ENCODE measurements at regions not wholly inside any gene's neighbourhood (a gene's known extent, or its start where the extent isn't known, plus 50 kb on each side); places are given as distances from the start of the nearest gene placed in this dataset.

- WGBS (ENCODE audit: insufficient coverage, low lambda C conversion rate) = no CpG with 5 or more reads among the region's 2 CpGs
- DNase-seq = no peak
These were observed 292.3 kb upstream of the WWC1 start for GRCh38 chr5:167999182-167999581.

DNA sequence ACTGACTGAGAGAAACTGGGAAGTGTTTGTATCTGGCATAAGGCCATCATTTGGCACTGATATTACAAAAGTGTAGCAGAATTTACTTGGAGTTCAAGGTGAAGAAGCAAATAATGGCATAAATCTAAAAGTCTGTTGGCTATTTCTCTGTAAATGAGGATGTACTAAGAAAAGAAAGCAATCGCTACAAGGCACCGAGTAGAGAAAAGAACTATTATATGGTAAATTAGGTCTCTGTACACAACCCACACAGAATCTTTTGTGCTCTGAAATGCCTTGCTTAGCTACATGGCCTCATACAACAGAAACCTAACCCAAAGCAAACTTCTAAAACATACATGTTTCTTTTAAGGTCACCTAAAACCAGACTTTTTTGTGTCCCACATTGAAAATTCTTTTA, 290.1 kb upstream of the WWC1 start:
- no peaks in the 10 kb centered on the region for H3K4me1 ChIP-seq (ENCODE audit: control insufficient read depth, insufficient read depth, low read length)
- no peak overlapping the region for H3K27ac ChIP-seq (ENCODE audit: low read length)
- no peaks in the 10 kb centered on the region for H3K9me3 ChIP-seq (ENCODE audit: control insufficient read depth, low read depth, low read length)
- no peaks in the 10 kb centered on the region for H3K27me3 ChIP-seq (ENCODE audit: control insufficient read depth, insufficient read depth, low read length)
- H3K4me3 ChIP-seq (ENCODE audit: low read length) = no peak overlapping the region
- no peaks in the 10 kb centered on the region for H3K36me3 ChIP-seq (ENCODE audit: control insufficient read depth, insufficient read depth, low read length)
- DNase-seq = no peak
- WGBS (ENCODE audit: insufficient coverage, low lambda C conversion rate) = no CpG with 5 or more reads among the region's 2 CpGs

More at GRCh38 chr5:167999182-167999581, 292.3 kb upstream of the WWC1 start:
- Histone ChIP-seq H3K27me3 (ENCODE audit: control insufficient read depth, insufficient read depth, low read length) (no peaks in the 10 kb centered on the region), H3K4me1 (ENCODE audit: control insufficient read depth, insufficient read depth, low read length) (no peaks in the 10 kb centered on the region), H3K9me3 (ENCODE audit: control insufficient read depth, low read depth, low read length) (no peaks in the 10 kb centered on the region), H3K4me3 (ENCODE audit: low read length) (no peak overlapping the region), H3K27ac (ENCODE audit: low read length) (no peak overlapping the region), H3K36me3 (ENCODE audit: control insufficient read depth, insufficient read depth, low read length) (no peaks in the 10 kb centered on the region)

GRCh38 chr5:168002116-168002515, 289.3 kb upstream of the WWC1 start:
- H3K27me3 ChIP-seq (ENCODE audit: control insufficient read depth, insufficient read depth, low read length) = no peaks in the 10 kb centered on the region
- H3K36me3 ChIP-seq (ENCODE audit: control insufficient read depth, insufficient read depth, low read length) = no peaks in the 10 kb centered on the region
- H3K4me3 ChIP-seq (ENCODE audit: low read length) = no peak overlapping the region
- 100% methylated on average over 1 of the region's 4 CpGs for WGBS (ENCODE audit: insufficient coverage, low lambda C conversion rate)
- no peak for DNase-seq
- H3K4me1 ChIP-seq (ENCODE audit: control insufficient read depth, insufficient read depth, low read length) = no peaks in the 10 kb centered on the region
- H3K9me3 ChIP-seq (ENCODE audit: control insufficient read depth, low read depth, low read length) = no peaks in the 10 kb centered on the region
- H3K27ac ChIP-seq (ENCODE audit: low read length) = no peak overlapping the region

GRCh38 chr5:168005093-168005492, 286.4 kb upstream of the WWC1 start:
- Histone ChIP-seq H3K4me3 (ENCODE audit: low read length) (no peak overlapping the region), H3K9me3 (ENCODE audit: control insufficient read depth, low read depth, low read length) (no peaks in the 10 kb centered on the region), H3K4me1 (ENCODE audit: control insufficient read depth, insufficient read depth, low read length) (no peaks in the 10 kb centered on the region), H3K36me3 (ENCODE audit: control insufficient read depth, insufficient read depth, low read length) (no peaks in the 10 kb centered on the region), H3K27me3 (ENCODE audit: control insufficient read depth, insufficient read depth, low read length) (no peaks in the 10 kb centered on the region), H3K27ac (ENCODE audit: low read length) (no peak overlapping the region)
- 92% methylated on average over 2 of the region's 6 CpGs for WGBS (ENCODE audit: insufficient coverage, low lambda C conversion rate)
- DNase-seq = no peak

- no CpG with 5 or more reads among the region's 3 CpGs for WGBS (ENCODE audit: insufficient coverage, low lambda C conversion rate)
These were observed 285.5 kb upstream of the WWC1 start for GRCh38 chr5:168005936-168006335.

DNA sequence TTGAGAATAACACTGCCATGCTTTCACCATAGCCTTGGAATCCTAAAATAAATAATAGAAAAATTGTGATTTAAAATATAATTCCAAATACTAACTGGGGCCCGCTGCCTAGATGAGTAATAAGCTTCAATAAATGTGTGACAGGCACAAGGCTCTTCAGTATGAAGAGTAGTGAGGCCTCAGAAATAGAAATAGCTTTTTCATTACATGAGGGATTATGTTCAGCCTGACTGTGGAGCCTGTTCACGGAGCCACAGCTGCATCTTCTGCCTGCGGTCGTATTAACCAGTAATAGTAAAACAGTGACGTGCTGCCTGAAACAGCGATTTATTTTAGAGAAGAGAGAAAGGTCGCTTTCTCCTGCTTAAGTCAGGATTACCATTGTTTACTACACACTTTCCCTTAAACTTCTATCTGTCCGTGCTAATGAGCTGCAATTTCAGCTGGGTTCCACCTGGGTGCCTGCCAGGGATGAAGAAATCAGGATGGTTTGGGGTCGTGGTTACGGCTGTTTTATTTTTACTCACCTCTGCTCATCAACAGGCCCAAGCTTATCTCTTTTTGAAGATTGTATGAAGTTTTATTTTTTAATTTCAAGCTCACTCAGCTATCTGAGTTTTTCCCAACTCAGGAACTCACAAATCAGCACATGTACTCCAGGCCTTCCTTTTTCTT, 284.9 kb upstream of the WWC1 start:
- Histone ChIP-seq H3K9me3 (ENCODE audit: control insufficient read depth, low read depth, low read length) (no peaks in the 10 kb centered on the region), H3K4me3 (ENCODE audit: low read length) (no peak overlapping the region), H3K27ac (ENCODE audit: low read length) (no peak overlapping the region), H3K27me3 (ENCODE audit: control insufficient read depth, insufficient read depth, low read length) (no peaks in the 10 kb centered on the region), H3K36me3 (ENCODE audit: control insufficient read depth, insufficient read depth, low read length) (no peaks in the 10 kb centered on the region), H3K4me1 (ENCODE audit: control insufficient read depth, insufficient read depth, low read length) (no peaks in the 10 kb centered on the region)
- 70% methylated on average over 2 of the region's 10 CpGs for WGBS (ENCODE audit: insufficient coverage, low lambda C conversion rate)
- DNase-seq = no peak

More at GRCh38 chr5:168005936-168006335, 285.5 kb upstream of the WWC1 start:
- no peak for DNase-seq
- Histone ChIP-seq H3K4me3 (ENCODE audit: low read length) (no peak overlapping the region), H3K9me3 (ENCODE audit: control insufficient read depth, low read depth, low read length) (no peaks in the 10 kb centered on the region), H3K4me1 (ENCODE audit: control insufficient read depth, insufficient read depth, low read length) (no peaks in the 10 kb centered on the region), H3K36me3 (ENCODE audit: control insufficient read depth, insufficient read depth, low read length) (no peaks in the 10 kb centered on the region), H3K27me3 (ENCODE audit: control insufficient read depth, insufficient read depth, low read length) (no peaks in the 10 kb centered on the region), H3K27ac (ENCODE audit: low read length) (no peak overlapping the region)

GRCh38 chr5:168007286-168007685, 284.2 kb upstream of the WWC1 start:
- no peak overlapping the region for H3K4me3 ChIP-seq (ENCODE audit: low read length)
- no CpG with 5 or more reads among the region's 8 CpGs for WGBS (ENCODE audit: insufficient coverage, low lambda C conversion rate)
- H3K9me3 ChIP-seq (ENCODE audit: control insufficient read depth, low read depth, low read length) = no peaks in the 10 kb centered on the region
- no peaks in the 10 kb centered on the region for H3K27me3 ChIP-seq (ENCODE audit: control insufficient read depth, insufficient read depth, low read length)
- H3K27ac ChIP-seq (ENCODE audit: low read length) = no peak overlapping the region
- H3K4me1 ChIP-seq (ENCODE audit: control insufficient read depth, insufficient read depth, low read length) = no peaks in the 10 kb centered on the region
- no peaks in the 10 kb centered on the region for H3K36me3 ChIP-seq (ENCODE audit: control insufficient read depth, insufficient read depth, low read length)
- no peak for DNase-seq

DNA sequence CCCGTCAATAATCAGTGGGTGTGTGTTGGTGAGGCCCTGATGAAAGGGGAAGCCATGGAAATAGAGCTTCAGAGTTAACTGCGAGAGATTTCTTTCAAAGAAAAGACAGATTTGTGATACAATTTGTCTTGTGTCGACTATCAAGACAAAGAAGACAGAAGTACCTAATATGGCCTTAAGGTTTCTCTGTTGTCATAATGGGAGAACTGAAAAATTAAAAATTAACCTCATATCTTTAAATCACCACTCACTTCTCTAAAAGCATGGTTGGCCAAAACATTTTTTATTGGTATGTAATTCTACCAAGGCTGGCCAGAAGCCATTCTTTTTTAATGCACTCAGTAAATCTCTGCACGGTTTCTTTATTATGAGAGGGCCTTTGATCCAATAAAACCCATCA, 282.9 kb upstream of the WWC1 start:
- Histone ChIP-seq H3K27me3 (ENCODE audit: control insufficient read depth, insufficient read depth, low read length) (no peaks in the 10 kb centered on the region), H3K36me3 (ENCODE audit: control insufficient read depth, insufficient read depth, low read length) (no peaks in the 10 kb centered on the region), H3K9me3 (ENCODE audit: control insufficient read depth, low read depth, low read length) (no peaks in the 10 kb centered on the region), H3K4me3 (ENCODE audit: low read length) (no peak overlapping the region), H3K4me1 (ENCODE audit: control insufficient read depth, insufficient read depth, low read length) (no peaks in the 10 kb centered on the region), H3K27ac (ENCODE audit: low read length) (no peak overlapping the region)
- WGBS (ENCODE audit: insufficient coverage, low lambda C conversion rate) = 86% methylated on average over 1 of the region's 4 CpGs
- no peak for DNase-seq

DNA sequence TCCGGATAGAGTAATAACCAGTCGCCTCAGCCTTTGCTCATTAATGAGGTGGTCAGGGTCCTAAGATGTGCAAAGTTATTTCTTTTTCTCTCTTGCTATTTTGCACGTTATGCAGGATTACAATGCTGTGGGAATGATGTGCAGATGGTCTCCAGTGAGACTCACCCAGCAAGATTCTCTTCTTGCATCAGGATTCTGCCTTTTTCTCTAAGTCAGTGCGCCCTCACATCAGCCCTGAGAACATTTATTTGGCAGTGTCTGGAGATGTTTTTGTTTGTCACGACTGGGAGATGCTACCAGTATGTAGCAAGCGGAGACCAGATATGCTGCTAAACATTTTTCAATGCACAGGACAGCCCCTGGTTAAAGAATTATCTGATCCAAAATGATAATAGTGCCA, 280.3 kb upstream of the WWC1 start:
- H3K36me3 ChIP-seq (ENCODE audit: control insufficient read depth, insufficient read depth, low read length) = no peaks in the 10 kb centered on the region
- no peak overlapping the region for H3K4me3 ChIP-seq (ENCODE audit: low read length)
- 92% methylated on average over 2 of the region's 6 CpGs for WGBS (ENCODE audit: insufficient coverage, low lambda C conversion rate)
- DNase-seq = no peak
- H3K27ac ChIP-seq (ENCODE audit: low read length) = no peak overlapping the region
- H3K27me3 ChIP-seq (ENCODE audit: control insufficient read depth, insufficient read depth, low read length) = no peaks in the 10 kb centered on the region
- no peaks in the 10 kb centered on the region for H3K4me1 ChIP-seq (ENCODE audit: control insufficient read depth, insufficient read depth, low read length)
- H3K9me3 ChIP-seq (ENCODE audit: control insufficient read depth, low read depth, low read length) = no peaks in the 10 kb centered on the region

- DNase-seq = no peak
- Histone ChIP-seq H3K27ac (ENCODE audit: low read length) (no peak overlapping the region), H3K4me1 (ENCODE audit: control insufficient read depth, insufficient read depth, low read length) (no peaks in the 10 kb centered on the region), H3K36me3 (ENCODE audit: control insufficient read depth, insufficient read depth, low read length) (no peaks in the 10 kb centered on the region), H3K27me3 (ENCODE audit: control insufficient read depth, insufficient read depth, low read length) (no peaks in the 10 kb centered on the region), H3K9me3 (ENCODE audit: control insufficient read depth, low read depth, low read length) (no peaks in the 10 kb centered on the region), H3K4me3 (ENCODE audit: low read length) (no peak overlapping the region)
- 60% methylated on average over 1 of the region's 5 CpGs for WGBS (ENCODE audit: insufficient coverage, low lambda C conversion rate)
These were observed 279.4 kb upstream of the WWC1 start for GRCh38 chr5:168012006-168012405.

GRCh38 chr5:168013546-168013945, 277.9 kb upstream of the WWC1 start:
- no peaks in the 10 kb centered on the region for H3K4me1 ChIP-seq (ENCODE audit: control insufficient read depth, insufficient read depth, low read length)
- H3K27me3 ChIP-seq (ENCODE audit: control insufficient read depth, insufficient read depth, low read length) = no peaks in the 10 kb centered on the region
- no peaks in the 10 kb centered on the region for H3K9me3 ChIP-seq (ENCODE audit: control insufficient read depth, low read depth, low read length)
- no peak overlapping the region for H3K27ac ChIP-seq (ENCODE audit: low read length)
- H3K36me3 ChIP-seq (ENCODE audit: control insufficient read depth, insufficient read depth, low read length) = no peaks in the 10 kb centered on the region
- no peak for DNase-seq
- 90% methylated on average over 2 of the region's 4 CpGs for WGBS (ENCODE audit: insufficient coverage, low lambda C conversion rate)
- H3K4me3 ChIP-seq (ENCODE audit: low read length) = no peak overlapping the region
